GM12878 (cell line): ENCODE measurements at regions not wholly inside any gene's neighbourhood (a gene's known extent, or its start where the extent isn't known, plus 50 kb on each side); places are given as distances from the start of the nearest gene placed in this dataset.

Experiments used
- BACH1 ChIP-seq: fragments of 450-650 bp; IDR thresholded peaks from 2 replicates; pipeline ENCODE4 v1.6.1; 2017; ENCODE audit warnings: mild to moderate bottlenecking, borderline replicate concordance
- CBX5 ChIP-seq: sonication (generic); IDR thresholded peaks from 2 replicates; pipeline ENCODE4 v1.6.1; 2016; ENCODE audit warnings: low read depth, moderate library complexity, mild to moderate bottlenecking, inconsistent platforms
- CHD1 ChIP-seq: IDR thresholded peaks from 2 replicates; pipeline ENCODE4 v1.6.1; 2012; ENCODE audit warnings: low read depth, low read length, improper control_type of control experiment
- EGR1 ChIP-seq, 2 experiments: IDR thresholded peaks; 1 replicate in 1 of 2; 2 replicates in 1 of 2; pipeline ENCODE4 v1.6.1; 2011 to 2012; ENCODE audit warnings: low read depth in 2 of 2, low read length in 2 of 2, borderline replicate concordance in 1 of 2, mild to moderate bottlenecking in 1 of 2, moderate library complexity in 1 of 2
- ESRRA ChIP-seq: IDR thresholded peaks from 2 replicates; pipeline ENCODE4 v1.6.1; 2012; ENCODE audit warnings: mild to moderate bottlenecking, low read length, improper control_type of control experiment
- FOS ChIP-seq: IDR thresholded peaks from 3 replicates; pipeline ENCODE4 v1.6.1; 2011; ENCODE audit warnings: borderline replicate concordance; ENCODE audit not compliant: insufficient read length; ENCODE audit errors: extremely low read depth
- HDAC6 ChIP-seq: fragments of 200-600 bp; sonication (generic); IDR thresholded peaks from one replicate; pipeline ENCODE4 v1.8.0; 2017; ENCODE audit warnings: antibody characterized with exemption; ENCODE audit not compliant: unreplicated experiment
- KDM1A ChIP-seq: fragments of 200-600 bp; sonication (generic); IDR thresholded peaks from 2 replicates; pipeline ENCODE4 v1.6.1; 2016; ENCODE audit warnings: borderline replicate concordance
- MTA3 ChIP-seq: IDR thresholded peaks from 2 replicates; pipeline ENCODE4 v1.6.1; 2012; ENCODE audit warnings: low read length, inconsistent platforms, borderline replicate concordance
- NR2C1 ChIP-seq: fragments of 450-650 bp; IDR thresholded peaks from 2 replicates; pipeline ENCODE4 v1.6.1; 2017; ENCODE audit warnings: antibody characterized with exemption, mild to moderate bottlenecking, moderate library complexity
- PAX8 ChIP-seq: fragments of 450-650 bp; IDR thresholded peaks from 2 replicates; pipeline ENCODE4 v1.6.1; 2017; ENCODE audit warnings: mild to moderate bottlenecking, moderate library complexity
- PKNOX1 ChIP-seq: fragments of 450-650 bp; IDR thresholded peaks from 2 replicates; pipeline ENCODE4 v1.6.1; 2016; ENCODE audit warnings: mild to moderate bottlenecking
- POLR2A ChIP-seq: IDR thresholded peaks from 2 replicates; pipeline ENCODE4 v1.6.1; 2011; ENCODE audit warnings: low read depth, mild to moderate bottlenecking, low read length
- POLR2AphosphoS5 ChIP-seq: IDR thresholded peaks from 2 replicates; pipeline ENCODE4 v1.6.1; 2011; ENCODE audit warnings: mild to moderate bottlenecking, low read length, inconsistent platforms
- POU2F2 ChIP-seq: IDR thresholded peaks from 3 replicates; pipeline ENCODE4 v1.6.1; 2011; ENCODE audit warnings: low read depth, mild to moderate bottlenecking, low read length, borderline replicate concordance
- RFX5 ChIP-seq: IDR thresholded peaks from 2 replicates; pipeline ENCODE4 v1.6.1; 2011; ENCODE audit warnings: low read depth, low read length, improper control_type of control experiment
- SMAD1 ChIP-seq: fragments of 450-650 bp; IDR thresholded peaks from 2 replicates; pipeline ENCODE4 v1.6.1; 2018; ENCODE audit warnings: mild to moderate bottlenecking, low read depth; ENCODE audit not compliant: partially characterized antibody
- SREBF1 ChIP-seq: IDR thresholded peaks from 2 replicates; pipeline ENCODE4 v1.6.1; 2012; ENCODE audit warnings: mild to moderate bottlenecking, low read length
- SREBF2 ChIP-seq: IDR thresholded peaks from 2 replicates; pipeline ENCODE4 v1.6.1; 2012; ENCODE audit warnings: mild to moderate bottlenecking, low read length
- TAF1 ChIP-seq: IDR thresholded peaks from 2 replicates; pipeline ENCODE4 v1.6.1; 2011; ENCODE audit warnings: mild to moderate bottlenecking, low read depth, low read length, borderline replicate concordance
- ZNF384 ChIP-seq: IDR thresholded peaks from 2 replicates; pipeline ENCODE4 v1.6.1; 2012; ENCODE audit warnings: low read depth, mild to moderate bottlenecking, low read length, improper control_type of control experiment, borderline replicate concordance
- TF ChIP-seq, protein P1 (sequence below): fragments of 450-650 bp; IDR thresholded peaks from 2 replicates; pipeline ENCODE4 v1.6.1; 2017; ENCODE audit warnings: mild to moderate bottlenecking, low read depth, inconsistent platforms; ENCODE audit not compliant: poor library complexity, severe bottlenecking
- TF ChIP-seq, protein P2 (sequence below): fragments of 450-650 bp; formaldehyde crosslinking; IDR thresholded peaks from 2 replicates; pipeline ENCODE4 v1.4.0; 2022; ENCODE audit warnings: mild to moderate bottlenecking, moderate library complexity
- TF ChIP-seq, protein P3 (sequence below): fragments of 150-350 bp; IDR thresholded peaks from 2 replicates; pipeline ENCODE4 v1.6.1; 2016; ENCODE audit warnings: low read depth, low read length

DNA sequence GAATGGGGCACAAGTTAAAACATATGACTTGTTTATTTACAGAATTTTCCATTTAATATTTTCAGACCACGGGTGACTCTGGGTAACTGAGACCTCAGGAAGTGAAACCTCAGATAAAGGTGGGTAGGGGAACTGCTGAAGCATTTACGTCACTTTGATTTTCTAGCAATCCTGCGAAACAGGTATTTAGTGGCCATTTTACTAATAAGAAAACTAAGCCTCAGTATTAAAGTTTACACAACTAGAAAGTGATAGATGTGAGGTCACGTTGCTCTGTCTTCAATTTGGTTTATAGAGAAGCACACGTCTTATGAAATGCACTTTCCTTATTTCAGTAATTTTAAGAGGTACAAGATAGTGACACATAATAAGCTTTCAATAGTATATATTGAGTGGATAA lies 402.8 kb downstream of the FGF9 start (continued):
- TF ChIP-seq EGR1 (IDR thresholded peaks at IDR 0.05; ENCODE audit: borderline replicate concordance in 1 of 2, low read depth in 2 of 2, low read length in 2 of 2) (no peak), SMAD1 (no peak), POU2F2 (no peak), CBX5 (no peak), NR2C1 (peak; percentile 44), SREBF2 (no peak), HDAC6 (no peak), ESRRA (no peak), CHD1 (no peak), RFX5 (no peak), TAF1 (no peak), MTA3 (no peak), POLR2AphosphoS5 (no peak), PKNOX1 (no peak), ZNF384 (no peak), BACH1 (no peak), POLR2A (no peak), KDM1A (no peak), SREBF1 (no peak), FOS (no peak), PAX8 (no peak)
- TF ChIP-seq, protein P1, sequence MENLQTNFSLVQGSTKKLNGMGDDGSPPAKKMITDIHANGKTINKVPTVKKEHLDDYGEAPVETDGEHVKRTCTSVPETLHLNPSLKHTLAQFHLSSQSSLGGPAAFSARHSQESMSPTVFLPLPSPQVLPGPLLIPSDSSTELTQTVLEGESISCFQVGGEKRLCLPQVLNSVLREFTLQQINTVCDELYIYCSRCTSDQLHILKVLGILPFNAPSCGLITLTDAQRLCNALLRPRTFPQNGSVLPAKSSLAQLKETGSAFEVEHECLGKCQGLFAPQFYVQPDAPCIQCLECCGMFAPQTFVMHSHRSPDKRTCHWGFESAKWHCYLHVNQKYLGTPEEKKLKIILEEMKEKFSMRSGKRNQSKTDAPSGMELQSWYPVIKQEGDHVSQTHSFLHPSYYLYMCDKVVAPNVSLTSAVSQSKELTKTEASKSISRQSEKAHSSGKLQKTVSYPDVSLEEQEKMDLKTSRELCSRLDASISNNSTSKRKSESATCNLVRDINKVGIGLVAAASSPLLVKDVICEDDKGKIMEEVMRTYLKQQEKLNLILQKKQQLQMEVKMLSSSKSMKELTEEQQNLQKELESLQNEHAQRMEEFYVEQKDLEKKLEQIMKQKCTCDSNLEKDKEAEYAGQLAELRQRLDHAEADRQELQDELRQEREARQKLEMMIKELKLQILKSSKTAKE = no peak
- TF ChIP-seq, protein P2, sequence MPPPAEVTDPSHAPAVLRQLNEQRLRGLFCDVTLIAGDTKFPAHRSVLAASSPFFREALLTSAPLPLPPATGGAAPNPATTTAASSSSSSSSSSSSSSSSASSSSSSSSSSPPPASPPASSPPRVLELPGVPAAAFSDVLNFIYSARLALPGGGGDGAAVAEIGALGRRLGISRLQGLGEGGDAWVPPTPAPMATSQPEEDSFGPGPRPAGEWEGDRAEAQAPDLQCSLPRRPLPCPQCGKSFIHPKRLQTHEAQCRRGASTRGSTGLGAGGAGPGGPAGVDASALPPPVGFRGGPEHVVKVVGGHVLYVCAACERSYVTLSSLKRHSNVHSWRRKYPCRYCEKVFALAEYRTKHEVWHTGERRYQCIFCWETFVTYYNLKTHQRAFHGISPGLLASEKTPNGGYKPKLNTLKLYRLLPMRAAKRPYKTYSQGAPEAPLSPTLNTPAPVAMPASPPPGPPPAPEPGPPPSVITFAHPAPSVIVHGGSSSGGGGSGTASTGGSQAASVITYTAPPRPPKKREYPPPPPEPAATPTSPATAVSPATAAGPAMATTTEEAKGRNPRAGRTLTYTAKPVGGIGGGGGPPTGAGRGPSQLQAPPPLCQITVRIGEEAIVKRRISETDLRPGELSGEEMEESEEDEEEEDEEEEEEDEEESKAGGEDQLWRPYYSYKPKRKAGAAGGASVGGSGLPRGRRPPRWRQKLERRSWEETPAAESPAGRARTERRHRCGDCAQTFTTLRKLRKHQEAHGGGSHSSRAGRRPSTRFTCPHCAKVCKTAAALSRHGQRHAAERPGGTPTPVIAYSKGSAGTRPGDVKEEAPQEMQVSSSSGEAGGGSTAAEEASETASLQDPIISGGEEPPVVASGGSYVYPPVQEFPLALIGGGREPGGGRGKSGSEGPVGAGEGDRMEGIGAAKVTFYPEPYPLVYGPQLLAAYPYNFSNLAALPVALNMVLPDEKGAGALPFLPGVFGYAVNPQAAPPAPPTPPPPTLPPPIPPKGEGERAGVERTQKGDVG (CRISPR knock-in tag) = no peak
- TF ChIP-seq, protein P3, sequence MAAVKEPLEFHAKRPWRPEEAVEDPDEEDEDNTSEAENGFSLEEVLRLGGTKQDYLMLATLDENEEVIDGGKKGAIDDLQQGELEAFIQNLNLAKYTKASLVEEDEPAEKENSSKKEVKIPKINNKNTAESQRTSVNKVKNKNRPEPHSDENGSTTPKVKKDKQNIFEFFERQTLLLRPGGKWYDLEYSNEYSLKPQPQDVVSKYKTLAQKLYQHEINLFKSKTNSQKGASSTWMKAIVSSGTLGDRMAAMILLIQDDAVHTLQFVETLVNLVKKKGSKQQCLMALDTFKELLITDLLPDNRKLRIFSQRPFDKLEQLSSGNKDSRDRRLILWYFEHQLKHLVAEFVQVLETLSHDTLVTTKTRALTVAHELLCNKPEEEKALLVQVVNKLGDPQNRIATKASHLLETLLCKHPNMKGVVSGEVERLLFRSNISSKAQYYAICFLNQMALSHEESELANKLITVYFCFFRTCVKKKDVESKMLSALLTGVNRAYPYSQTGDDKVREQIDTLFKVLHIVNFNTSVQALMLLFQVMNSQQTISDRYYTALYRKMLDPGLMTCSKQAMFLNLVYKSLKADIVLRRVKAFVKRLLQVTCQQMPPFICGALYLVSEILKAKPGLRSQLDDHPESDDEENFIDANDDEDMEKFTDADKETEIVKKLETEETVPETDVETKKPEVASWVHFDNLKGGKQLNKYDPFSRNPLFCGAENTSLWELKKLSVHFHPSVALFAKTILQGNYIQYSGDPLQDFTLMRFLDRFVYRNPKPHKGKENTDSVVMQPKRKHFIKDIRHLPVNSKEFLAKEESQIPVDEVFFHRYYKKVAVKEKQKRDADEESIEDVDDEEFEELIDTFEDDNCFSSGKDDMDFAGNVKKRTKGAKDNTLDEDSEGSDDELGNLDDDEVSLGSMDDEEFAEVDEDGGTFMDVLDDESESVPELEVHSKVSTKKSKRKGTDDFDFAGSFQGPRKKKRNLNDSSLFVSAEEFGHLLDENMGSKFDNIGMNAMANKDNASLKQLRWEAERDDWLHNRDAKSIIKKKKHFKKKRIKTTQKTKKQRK = no peak
